ENCODE measurements at regions not wholly inside any gene's neighbourhood (a gene's known extent, or its start where the extent isn't known, plus 50 kb on each side); places are given as distances from the start of the nearest gene placed in this dataset.
A peak's percentile ranks its signal among the peaks of the same experiment; 100 is the strongest.

GRCh38 chr20:17823409-17824144 lies 123.8 kb downstream of the BANF2 start (continued):
- TF ChIP-seq ZNF747 (CRISPR knock-in tag; IDR thresholded peaks at IDR 0.05; ENCODE audit: borderline replicate concordance) = 0 out of 2 replicates have a peak, but pooled peaks have one; percentile 17
- no peak for TF ChIP-seq SALL2 (CRISPR knock-in tag; IDR thresholded peaks at IDR 0.05)
- peak; percentile 36; the same call in 1 of the 2 replicates for TF ChIP-seq PPARG (CRISPR knock-in tag; conservative IDR thresholded peaks at IDR 0.05)
- peak; percentile 70 for TF ChIP-seq GATAD2A (CRISPR knock-in tag; IDR thresholded peaks at IDR 0.05)
- TF ChIP-seq, protein P1, sequence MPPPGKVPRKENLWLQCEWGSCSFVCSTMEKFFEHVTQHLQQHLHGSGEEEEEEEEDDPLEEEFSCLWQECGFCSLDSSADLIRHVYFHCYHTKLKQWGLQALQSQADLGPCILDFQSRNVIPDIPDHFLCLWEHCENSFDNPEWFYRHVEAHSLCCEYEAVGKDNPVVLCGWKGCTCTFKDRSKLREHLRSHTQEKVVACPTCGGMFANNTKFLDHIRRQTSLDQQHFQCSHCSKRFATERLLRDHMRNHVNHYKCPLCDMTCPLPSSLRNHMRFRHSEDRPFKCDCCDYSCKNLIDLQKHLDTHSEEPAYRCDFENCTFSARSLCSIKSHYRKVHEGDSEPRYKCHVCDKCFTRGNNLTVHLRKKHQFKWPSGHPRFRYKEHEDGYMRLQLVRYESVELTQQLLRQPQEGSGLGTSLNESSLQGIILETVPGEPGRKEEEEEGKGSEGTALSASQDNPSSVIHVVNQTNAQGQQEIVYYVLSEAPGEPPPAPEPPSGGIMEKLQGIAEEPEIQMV (CRISPR knock-in tag; IDR thresholded peaks at IDR 0.05; ENCODE audit: low read depth) = no peak
- 0 out of 2 replicates have a peak, but pooled peaks have one; percentile 28 for TF ChIP-seq ZFP82 (CRISPR knock-in tag; IDR thresholded peaks at IDR 0.05; ENCODE audit: borderline replicate concordance)
- TF ChIP-seq ZNF205 (CRISPR knock-in tag; IDR thresholded peaks at IDR 0.05) = 0 out of 2 replicates have a peak, but pooled peaks have one; percentile 12
- TF ChIP-seq TBX2 (CRISPR knock-in tag; IDR thresholded peaks at IDR 0.05; ENCODE audit: borderline replicate concordance) = 0 out of 2 replicates have a peak, but pooled peaks have one; percentile 27
- 0 out of 2 replicates have a peak, but pooled peaks have one; percentile 55 for TF ChIP-seq ZNF510 (CRISPR knock-in tag; IDR thresholded peaks at IDR 0.05; ENCODE audit: low read depth)
- TF ChIP-seq SMC3 (IDR thresholded peaks at IDR 0.05; ENCODE audit: low read length) = peak; percentile 20; the same call in 1 of the 2 replicates
- TF ChIP-seq SP4 (CRISPR knock-in tag; IDR thresholded peaks at IDR 0.05) = peak; percentile 39; the same call in 1 of the 2 replicates
- TF ChIP-seq ZNF253 (CRISPR knock-in tag; IDR thresholded peaks at IDR 0.05; ENCODE audit: borderline replicate concordance) = no peak
- no peak; the same call in 1 of the 2 replicates for TF ChIP-seq SOX13 (IDR thresholded peaks at IDR 0.05)
- peak in 1 of 2 experiments; percentile 27; a peak in 2 of 4 replicates for TF ChIP-seq SOX13 (CRISPR knock-in tag; conservative IDR thresholded peaks at IDR 0.05 in 1 of 2, IDR thresholded peaks at IDR 0.05 in 1 of 2)
- TF ChIP-seq FOXP1 (IDR thresholded peaks at IDR 0.05) = no peak
- TF ChIP-seq FOXP1 (CRISPR knock-in tag; IDR thresholded peaks at IDR 0.05) = 0 out of 2 replicates have a peak, but pooled peaks have one; percentile 1
- no peak for TF ChIP-seq ZNF883 (CRISPR knock-in tag; IDR thresholded peaks at IDR 0.05; ENCODE audit: not compliant biosample characterization)
- 0 out of 2 replicates have a peak, but pooled peaks have one; percentile 24 for TF ChIP-seq KLF11 (CRISPR knock-in tag; IDR thresholded peaks at IDR 0.05)
- TF ChIP-seq BRD4 (CRISPR knock-in tag; IDR thresholded peaks at IDR 0.05) = no peak
- TF ChIP-seq ERF (CRISPR knock-in tag; IDR thresholded peaks at IDR 0.05) = 0 out of 2 replicates have a peak, but pooled peaks have one; percentile 15
- no peak for TF ChIP-seq ZNF235 (CRISPR knock-in tag; IDR thresholded peaks at IDR 0.05; ENCODE audit: borderline replicate concordance)
- TF ChIP-seq THAP11 (CRISPR knock-in tag; IDR thresholded peaks at IDR 0.05) = 0 out of 2 replicates have a peak, but pooled peaks have one; percentile 46
- TF ChIP-seq KDM1A (CRISPR knock-in tag; IDR thresholded peaks at IDR 0.05) = peak; percentile 8; the same call in 1 of the 2 replicates
- 0 out of 2 replicates have a peak, but pooled peaks have one; percentile 64 for TF ChIP-seq ZMYM2 (CRISPR knock-in tag; IDR thresholded peaks at IDR 0.05)
- TF ChIP-seq ZMAT3 (CRISPR knock-in tag; conservative IDR thresholded peaks at IDR 0.05) = no peak
- TF ChIP-seq MEIS1 (CRISPR knock-in tag; IDR thresholded peaks at IDR 0.05; ENCODE audit: borderline replicate concordance) = no peak
- TF ChIP-seq TAF1 (CRISPR knock-in tag; IDR thresholded peaks at IDR 0.05) = peak; percentile 25; the same call in 1 of the 2 replicates
- peak; percentile 25; the same call in 1 of the 2 replicates for TF ChIP-seq CTCF (CRISPR knock-in tag; IDR thresholded peaks at IDR 0.05)

All from HepG2 (cell line).